Retina (tissue), 1 donor: ENCODE measurements at regions not wholly inside any gene's neighbourhood (a gene's known extent, or its start where the extent isn't known, plus 50 kb on each side); places are given as distances from the start of the nearest gene placed in this dataset.
A peak's percentile ranks its signal among the peaks of the same experiment; 100 is the strongest.
"Not testable (repeated sequence)": the region's sequence is repeated elsewhere in the genome, so short reads cannot be mapped to it uniquely, and the experiment has no call there.

Experiments used
- DNase-seq: peaks from one replicate; pipeline ENCODE4 v3.0.0-alpha.2; 2016

DNA sequence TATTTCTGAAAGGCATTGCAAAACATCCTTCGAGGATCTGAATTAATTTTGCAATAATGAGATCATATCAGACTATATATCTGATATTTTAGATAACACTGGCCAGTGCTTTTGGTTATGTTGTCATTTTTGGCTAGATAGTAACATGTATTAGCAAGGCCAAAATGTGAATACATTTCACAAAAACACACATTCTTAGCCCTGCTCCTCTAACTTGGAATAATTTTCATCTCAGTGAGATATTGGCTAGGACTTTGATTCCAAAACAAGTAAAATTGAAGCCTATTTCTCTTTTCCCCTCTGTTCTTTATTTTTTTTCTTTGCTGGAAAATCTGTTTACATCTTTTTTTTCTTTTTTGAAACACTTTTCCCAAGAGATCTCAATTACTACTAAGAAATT is 466.8 kb upstream of the CDH4 start:
- DNase-seq: no peak

GRCh38 chr20:60785785-60786184 is 466.3 kb upstream of the CDH4 start:
- DNase-seq: no peak

GRCh38 chr20:60786686-60787217 is 465.3 kb upstream of the CDH4 start:
- no peak for DNase-seq

GRCh38 chr20:60787276-60787675 is 464.8 kb upstream of the CDH4 start:
- DNase-seq: no peak

GRCh38 chr20:60788070-60788469 is 464.0 kb upstream of the CDH4 start:
- DNase-seq: no peak

DNA sequence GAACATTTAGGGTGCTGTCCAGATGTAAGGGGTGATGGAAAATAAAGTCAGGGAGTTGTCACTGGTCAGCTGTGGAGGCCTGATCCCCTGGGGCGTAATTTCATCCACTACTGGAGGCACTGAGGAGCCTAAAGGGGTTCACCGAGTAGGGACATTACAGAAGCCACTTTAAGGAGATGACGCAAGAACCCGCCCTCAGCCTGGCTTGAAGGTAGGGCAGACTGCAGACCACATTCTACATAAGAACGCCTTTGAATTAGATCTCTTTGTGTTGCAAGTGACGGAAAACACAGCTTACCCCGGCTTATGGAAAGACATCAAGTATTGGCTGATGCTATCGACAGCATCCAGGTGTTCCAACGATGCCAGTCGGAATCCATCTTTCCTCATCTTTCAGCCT is 462.7 kb upstream of the CDH4 start:
- no peak for DNase-seq

- not testable (repeated sequence) for DNase-seq
Measured at GRCh38 chr20:60790339-60790738, 461.7 kb upstream of the CDH4 start.

DNA sequence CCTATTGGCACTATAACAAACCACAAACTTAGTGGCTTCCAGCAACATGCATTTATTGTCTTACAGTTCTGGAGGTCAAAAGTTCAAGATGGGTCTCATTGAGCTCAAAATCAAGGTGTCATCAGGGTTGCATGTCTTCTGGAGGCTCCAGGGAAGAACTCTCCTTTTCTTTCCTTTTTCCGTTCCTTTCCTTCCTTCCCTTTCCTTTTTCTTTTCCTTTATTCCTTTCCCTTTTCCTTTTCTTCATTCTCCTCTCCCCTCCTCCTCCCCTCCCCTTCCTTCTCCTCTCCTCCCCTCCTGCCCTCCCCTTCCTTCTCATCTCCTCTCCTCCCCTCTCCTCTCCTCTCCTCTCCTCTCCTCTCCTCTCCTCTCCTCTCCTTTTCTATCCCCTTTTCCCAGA is 460.2 kb upstream of the CDH4 start:
- DNase-seq: no peak

- peak; percentile 32 for DNase-seq
Measured at GRCh38 chr20:60792941-60793340, 459.1 kb upstream of the CDH4 start.

GRCh38 chr20:60794674-60795073 is 457.4 kb upstream of the CDH4 start:
- no peak for DNase-seq

DNA sequence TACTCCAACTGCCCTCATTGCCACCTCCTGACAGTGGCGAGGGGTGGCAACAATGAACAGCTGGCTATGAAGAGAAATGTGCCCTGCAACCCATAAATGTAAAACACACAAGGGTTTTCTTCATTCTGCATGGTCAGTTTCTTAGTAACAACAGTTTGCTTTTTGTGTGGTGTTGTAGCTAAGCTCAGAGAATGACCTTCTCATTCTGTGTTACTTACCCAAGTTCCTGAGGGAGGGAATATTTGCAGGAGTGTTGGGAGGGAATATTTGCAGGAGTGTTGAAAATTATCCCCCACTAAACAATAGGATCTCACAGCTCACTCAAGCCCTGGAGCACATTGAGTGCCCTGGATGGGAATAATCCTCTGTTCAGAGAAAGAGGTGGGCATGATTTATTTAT is 456.4 kb upstream of the CDH4 start:
- no peak for DNase-seq

DNA sequence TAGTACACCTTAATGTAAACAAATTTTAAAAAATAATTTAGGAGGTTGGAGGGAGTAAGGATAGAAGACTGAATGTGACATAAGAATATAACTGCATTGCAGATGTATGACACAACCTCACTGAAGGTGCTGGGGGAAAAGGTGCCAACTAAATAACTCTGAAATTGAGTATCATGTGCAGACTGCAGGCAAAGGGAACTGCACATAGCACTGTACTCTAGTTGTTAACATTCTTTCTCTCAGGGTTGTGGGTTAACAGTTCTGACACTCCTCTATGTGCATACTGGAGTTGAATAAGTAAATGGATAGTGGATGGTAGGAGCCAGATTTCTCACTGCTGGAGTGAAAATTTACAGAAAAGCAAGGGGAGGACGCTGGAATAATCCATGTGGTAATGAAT is 451.9 kb upstream of the CDH4 start:
- no peak for DNase-seq

DNA sequence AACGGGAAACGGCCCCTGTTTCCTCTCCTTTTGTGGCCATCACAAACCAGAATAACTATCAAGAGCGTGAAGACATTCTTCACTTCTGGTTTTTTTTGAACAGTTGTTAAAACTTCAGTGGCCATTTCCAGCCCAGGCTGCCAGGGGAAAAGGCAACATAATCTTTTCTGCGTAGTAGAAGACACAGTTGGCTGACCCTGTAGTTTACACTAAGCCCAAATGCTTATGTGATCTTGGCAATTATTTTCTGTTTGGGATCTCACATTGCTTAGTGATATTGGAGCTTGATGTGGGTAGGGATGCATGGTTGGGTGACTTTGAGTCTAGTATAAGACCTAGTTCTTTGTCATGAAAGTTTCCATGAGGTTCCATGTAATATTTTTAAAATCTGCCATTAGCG is 449.4 kb upstream of the CDH4 start:
- DNase-seq: no peak

DNA sequence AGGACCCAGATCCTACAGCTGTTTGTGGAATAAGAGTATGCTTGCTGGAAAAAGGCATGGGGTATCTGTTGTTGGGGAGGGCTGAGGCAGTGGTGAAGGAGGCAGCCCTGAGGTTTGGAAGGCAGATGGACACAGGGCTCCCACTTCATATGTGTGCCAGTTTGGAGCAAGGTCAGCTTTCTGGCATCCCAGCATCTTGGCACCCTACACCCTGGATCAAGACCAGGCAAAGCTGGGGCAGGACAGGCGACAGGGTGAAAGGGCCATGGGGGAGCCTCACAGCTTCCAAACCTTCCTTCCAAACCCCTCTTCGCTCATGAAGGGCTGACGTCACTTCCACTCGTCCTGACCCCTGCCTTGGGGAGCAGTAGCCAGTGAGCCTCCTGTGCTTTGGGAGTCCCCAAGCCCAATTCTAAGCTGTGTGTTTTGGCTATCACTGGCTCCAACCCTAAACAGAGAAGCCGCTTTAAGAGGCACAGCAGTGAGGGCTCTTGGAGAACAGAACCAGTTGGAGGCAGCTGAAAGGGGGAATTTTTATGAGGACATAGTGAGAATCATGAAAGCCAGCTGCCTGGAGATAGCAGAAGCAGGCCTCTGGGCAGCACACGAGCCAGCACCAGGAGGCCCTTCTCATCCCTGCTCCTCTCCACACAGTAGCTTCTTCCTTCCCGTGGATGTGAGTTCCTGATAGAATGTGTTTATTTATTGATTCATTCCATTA is 448.6 kb upstream of the CDH4 start:
- no peak for DNase-seq

DNA sequence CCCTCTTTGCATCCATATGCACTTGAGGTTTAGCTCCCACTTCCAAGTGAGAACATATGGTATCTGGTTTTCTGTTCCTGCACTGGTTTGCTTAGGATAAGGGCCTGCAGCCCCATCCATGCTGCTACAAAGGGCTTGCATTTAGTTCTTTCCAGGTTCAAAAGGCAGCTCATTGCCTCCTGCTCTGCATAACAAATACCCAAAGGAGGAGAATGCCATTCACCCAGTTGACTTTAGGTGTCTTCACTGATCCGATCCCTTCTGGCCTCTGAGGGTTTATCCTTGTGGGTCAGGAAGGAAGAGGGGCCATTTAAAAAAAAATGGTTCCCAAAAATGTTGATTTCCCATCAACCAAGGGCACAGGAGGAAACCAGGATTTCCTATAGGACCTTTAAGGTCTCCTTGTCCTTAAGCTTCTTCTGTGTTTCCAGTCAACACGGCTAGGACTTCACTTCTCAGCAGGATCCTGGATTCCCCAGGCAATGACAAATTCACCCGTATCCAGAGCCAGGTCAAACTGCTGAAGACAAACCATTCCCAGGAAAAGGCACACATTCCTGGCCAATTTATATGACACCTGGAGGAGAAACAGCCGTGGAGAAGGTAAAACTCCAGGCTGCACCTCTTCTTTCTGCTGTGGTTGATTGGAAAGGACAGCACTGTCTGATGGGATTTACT is 447.7 kb upstream of the CDH4 start:
- no peak for DNase-seq

DNA sequence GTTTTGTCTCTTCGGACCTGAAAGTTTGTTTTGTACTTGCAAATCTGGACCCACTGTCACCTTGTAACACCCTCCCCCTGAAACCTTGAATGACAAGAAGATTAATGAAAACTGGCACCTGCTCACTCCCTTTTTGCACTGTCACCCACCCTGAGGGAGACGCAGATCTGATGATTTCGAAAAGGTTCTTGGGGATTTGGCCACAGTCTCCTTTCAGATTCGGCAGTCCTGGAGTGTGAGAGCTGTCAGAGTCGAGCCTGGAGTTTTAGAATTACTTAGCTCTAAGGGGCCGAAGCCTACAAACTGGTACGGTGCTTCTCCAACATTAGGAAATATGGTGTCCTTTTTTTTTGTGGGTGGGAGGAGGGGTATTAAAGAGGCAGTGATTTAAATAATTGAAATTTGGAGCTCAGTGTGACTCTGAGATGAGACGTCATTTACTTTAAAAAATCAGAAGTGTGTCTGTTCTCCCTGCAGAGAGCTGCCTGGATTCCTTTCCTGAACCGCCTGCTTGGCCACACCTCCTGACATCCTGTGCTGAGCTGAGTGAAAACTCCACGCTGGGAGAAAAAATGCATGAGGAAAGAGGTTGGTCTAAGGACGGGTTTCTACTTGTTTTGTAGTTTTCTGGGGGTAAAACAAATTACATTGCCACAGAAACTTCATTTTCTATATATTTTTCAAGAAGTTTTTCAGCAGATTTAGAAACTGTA is 447.0 kb upstream of the CDH4 start:
- peak; percentile 45 for DNase-seq

DNA sequence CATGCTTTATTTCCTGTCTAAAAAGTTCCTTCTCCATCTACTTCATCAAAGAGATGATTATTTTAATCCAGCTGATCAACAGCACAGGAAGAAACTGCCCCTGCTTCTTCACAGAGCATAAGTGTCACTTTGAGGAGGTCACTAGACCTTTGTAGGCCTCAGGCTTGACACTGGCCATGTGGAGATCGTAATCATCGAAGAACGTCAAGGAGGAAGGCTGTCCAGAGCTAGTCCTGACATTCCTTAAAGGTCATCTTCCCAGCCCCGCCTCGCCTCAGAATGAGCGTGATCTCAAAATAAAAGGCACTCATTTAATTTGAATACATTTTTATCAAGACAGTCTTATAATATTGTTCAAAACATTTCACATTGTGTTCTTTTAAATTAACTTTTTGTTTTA is 445.7 kb upstream of the CDH4 start:
- DNase-seq: no peak

- no peak for DNase-seq
Measured at GRCh38 chr20:60806824-60807223, 445.2 kb upstream of the CDH4 start.

- DNase-seq: no peak
Measured at GRCh38 chr20:60808003-60808672, 443.9 kb upstream of the CDH4 start.

- DNase-seq: no peak
Measured at GRCh38 chr20:60808701-60809100, 443.4 kb upstream of the CDH4 start.

GRCh38 chr20:60810561-60810960 is 441.5 kb upstream of the CDH4 start:
- DNase-seq: no peak

GRCh38 chr20:60812561-60812960 is 439.5 kb upstream of the CDH4 start:
- DNase-seq: no peak

GRCh38 chr20:60813066-60813465 is 439.0 kb upstream of the CDH4 start:
- DNase-seq: no peak
